Pons (tissue), 1 donor: ENCODE measurements at regions not wholly inside any gene's neighbourhood (a gene's known extent, or its start where the extent isn't known, plus 50 kb on each side); places are given as distances from the start of the nearest gene placed in this dataset.

ENCODE experiments used
- DNase-seq: peaks from one replicate; pipeline ENCODE4 v3.0.0-alpha.2; 2016; ENCODE audit warnings: low spot score

DNA sequence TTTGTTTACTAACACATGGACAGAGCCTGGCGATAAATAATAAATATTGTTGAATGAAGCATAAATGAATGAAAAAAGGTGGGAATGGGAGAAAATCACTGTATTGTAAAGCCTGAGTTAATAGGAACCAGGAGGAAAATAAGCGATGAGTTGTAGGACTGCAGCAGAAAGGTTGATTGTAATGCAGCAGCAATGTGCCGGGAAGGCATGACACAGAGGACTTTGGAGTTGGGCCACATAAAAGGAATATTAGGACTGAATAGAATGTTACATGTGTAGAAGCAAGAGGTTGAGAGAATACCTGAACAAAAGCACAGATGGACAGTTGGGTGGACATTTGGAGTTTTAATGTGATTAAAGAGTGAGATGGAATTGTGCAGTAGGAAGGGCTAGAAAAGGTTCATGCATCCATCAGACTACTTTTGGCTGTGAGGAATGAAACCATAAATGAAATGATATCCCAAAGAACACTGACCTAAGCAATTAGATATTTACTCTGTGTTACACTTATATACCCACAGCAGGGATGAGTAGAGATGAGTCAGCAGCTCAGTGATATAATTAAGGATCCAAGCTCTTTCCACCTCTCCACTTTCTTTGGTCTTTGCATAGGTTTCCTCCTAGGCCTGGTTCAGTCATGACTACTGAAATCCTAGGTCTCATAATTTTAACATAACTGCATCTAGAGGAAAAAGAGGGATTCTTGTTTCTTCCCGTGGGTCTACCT is 55.4 kb downstream of the CCER1 start:
- DNase-seq, result no peak

DNA sequence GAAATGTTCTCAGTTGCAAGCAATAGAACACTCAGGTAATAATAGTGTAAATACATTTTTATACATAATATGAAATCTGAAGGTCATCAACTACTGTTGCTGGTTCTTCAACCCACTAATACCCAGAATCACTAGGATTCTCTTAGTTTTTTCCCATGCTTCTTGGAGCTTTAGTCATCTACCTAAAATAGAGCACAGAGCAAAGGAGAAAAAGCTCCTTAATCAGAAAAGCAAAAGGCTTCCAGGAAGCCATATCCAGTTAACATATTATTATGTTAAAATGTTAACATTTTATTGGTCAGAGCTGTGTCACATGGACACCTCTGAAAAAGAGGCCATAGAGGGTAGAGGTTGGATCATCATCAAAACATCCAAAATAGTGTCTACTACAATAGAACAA is 57.0 kb downstream of the CCER1 start:
- no peak for DNase-seq

DNA sequence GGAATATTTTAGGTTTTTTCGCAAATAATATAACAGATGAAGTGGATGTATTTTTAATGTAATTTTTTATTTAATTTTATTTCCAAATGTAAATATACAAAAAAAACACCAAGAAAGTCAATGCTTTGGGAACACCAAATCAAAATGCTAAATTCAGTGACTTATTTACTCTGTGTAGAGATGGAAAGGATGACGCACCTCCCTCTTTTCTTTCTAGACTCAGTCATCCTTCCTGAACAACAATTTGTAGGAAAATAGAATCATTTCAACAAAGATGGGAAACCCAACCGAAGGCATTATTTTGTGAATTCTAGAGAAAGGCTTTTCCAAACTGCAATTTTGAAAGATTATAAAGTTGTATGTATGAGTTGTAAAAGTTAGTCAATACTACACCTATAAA is 57.7 kb downstream of the CCER1 start:
- no peak for DNase-seq

DNA sequence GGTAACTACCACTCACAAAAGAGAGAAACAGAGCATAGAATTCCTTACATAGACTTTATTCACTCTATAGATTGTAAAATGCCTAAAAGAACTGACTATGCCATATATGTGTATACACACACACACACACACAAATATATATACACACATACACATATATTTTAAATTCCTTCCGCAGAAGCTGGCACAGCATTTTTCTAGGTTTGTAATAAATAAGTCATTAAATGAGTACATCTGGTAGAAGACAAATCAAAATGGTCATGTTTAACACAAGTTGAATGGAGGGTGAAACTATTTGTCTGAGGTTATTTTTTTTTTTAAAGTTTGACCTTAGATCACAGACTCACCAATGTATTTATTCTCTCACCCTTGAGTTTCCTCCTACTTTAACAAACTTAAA is 58.2 kb downstream of the CCER1 start:
- no peak for DNase-seq

DNA sequence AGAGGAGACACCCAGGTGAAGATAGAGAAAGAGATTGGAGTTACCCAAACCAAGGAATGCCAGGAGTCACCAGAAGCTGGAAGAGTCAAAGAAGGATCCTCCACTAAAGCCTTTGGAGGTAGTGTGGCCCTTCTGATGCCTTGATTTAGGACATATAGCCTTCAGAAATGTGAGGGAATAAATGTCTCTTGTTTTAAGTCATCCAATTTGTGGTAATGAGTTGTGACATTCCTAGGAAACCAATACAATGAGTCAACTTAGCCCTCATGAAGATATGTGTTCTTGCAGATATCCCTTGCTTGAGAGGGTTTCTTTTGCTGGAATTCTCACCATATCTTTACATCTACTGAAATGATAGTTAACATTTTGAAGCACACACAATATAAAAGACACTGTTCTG is 58.8 kb downstream of the CCER1 start:
- DNase-seq, result no peak

DNA sequence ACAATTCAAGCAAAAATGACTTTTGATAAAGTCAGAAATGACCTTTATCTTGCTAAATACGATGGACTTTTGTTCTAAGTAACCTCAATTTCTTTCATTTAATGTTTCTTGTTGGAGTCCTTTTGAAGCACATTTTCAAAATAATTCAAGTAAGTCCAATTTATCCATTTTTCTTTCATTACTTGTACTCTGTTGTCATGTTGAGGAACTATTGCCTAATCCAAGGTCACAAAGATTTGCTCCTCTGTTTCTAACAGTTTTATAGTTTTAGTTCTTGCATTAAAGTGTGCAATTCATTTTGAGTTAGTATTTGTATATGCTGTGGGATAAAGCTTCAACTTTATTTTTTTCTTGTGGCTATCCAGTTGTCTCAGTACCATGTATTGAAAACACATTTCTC is 66.7 kb downstream of the CCER1 start:
- no peak for DNase-seq

DNA sequence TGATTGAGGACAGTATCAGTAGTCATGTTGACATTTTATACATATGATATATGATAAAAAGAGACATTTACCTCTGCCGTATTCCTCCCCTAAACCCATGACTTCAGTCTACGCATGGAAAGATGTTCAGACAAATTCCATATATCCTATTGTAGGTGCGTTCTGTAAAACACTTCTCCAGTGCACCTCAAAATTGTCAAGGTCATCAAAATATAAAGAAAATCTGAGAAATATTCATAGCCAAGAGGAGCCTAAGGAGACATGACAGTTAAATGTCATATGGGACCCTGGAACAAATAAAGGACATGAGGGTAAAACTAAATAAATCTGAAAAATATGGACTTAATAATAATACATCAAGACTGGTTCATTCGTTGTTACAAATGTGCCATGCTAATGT is 71.5 kb downstream of the CCER1 start:
- DNase-seq, result no peak

DNA sequence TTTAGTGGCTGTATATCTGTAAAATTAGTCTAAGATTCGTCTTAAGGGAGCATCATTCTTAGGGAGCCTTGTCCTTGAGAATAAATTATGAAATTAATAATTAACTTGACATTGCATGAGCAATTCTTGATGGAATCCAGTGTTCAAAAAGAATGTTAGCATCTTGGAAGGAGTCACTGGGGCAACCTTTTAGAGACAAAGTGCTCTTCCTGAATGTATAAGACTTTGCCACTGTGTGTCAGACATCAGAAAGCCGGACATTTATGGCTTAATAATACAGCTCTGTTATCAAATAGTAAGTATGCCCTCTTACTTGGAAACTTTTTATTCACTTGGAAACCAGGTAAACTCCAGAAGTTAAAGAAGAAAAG is 83.3 kb downstream of the CCER1 start:
- DNase-seq, result no peak

DNA sequence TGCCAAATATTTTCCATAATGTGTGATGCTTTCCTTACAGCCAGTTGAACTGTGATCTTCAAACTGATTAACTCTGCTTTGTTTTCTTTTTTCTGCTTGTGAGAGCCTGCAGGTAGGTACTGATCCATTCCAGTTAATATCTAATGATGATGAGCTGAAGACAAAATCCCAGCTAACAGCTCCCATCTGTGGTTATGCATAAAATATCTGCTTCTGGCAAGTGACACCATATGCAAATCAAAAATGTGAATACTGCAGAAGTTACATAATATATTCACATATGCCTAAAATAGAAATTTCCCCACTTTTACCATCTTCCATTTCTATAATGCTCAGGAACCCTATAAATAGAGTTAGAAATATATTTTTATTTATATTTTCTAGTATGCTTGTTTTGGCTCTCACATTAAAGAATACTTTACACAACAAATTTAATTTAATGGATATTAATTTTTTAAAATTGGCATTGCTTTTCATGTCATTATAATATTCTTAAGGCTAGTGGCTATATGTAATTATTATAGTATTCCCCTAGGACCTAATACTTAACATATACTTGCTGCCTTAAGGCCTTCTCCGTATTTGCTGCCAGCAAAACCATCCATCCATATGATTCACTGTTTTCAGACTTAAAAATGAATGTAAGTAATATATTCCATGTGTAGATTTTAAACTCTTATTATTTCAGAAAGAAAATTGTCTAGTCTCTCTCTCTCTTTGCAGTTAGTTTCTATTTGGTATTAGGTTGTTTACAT is 83.8 kb downstream of the CCER1 start:
- no peak for DNase-seq

DNA sequence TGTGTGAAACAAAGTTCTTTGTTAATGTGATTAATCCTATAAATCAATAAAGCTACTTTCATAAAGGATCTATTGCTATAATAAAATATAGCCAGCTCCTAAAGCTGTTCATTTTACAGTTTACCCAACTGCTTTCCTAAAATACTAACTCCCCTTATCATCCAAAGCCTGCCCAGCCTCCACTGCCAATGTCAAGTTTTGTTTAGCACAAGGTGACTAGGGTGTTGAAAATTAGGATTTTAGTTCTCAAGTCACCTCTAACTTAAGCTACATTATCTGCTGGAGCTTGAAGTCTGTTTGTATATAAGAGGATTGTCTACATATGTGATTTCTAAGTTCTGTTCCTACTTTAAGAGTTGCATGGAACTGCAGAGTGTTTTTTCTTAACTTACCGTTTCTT is 86.3 kb downstream of the CCER1 start:
- no peak for DNase-seq

DNA sequence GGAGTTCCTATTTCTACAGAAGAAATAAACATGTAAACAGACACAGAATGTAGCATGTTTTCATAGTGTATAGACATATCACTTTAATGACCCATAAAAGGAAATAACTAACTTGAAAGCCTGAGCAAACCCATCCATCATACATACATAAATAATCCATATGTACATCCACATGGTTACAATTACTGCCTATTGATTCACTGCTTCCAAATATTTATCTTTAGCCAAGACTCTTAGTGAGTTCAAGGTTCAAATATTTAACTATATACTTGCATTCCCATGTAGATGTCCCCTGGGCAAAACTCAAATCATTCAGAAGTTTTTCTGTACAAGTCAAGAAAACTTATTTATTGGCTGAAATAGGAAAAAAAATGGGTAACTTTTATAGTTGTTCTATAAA is 95.4 kb downstream of the CCER1 start:
- no peak for DNase-seq

DNA sequence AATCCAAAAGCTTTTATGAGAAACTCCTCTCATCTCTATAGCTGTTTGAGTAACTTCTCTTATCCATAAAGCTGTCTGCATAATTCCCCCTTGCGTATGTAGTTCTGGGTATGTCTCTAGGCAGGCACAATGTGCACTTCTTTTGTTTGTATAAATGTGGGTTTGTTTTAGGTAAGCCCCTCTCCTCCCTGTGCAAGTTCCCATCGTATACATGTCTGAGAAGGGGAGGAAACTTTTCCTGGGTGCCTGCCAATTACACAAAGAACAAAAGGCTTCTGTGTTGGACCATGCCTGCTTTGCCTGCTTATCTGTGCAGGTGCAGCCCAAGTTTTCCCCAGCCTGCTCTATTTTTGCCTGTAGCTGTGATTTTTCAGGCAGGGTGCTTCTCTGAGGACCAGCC is 96.7 kb downstream of the CCER1 start:
- DNase-seq, result peak; percentile 26

DNA sequence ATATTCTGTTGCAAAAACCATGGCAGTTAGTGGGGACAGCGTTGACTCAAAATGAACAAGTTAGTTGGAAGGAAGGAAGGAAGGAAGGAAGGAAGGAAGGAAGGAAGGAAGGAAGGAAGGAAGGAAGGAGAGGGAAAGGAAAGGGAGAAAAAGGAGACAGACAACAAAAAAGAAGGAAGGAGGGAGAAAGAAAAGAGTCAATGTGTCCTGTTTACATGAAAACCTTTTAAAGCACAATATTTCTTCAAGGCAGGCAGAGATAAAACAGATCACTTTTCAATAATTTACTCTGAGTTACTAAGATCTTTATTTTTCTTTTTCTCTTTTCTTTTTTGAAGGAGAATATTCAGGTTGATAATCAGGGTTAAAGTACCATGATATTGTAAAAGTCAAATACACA is 99.4 kb downstream of the CCER1 start:
- DNase-seq, result no peak

DNA sequence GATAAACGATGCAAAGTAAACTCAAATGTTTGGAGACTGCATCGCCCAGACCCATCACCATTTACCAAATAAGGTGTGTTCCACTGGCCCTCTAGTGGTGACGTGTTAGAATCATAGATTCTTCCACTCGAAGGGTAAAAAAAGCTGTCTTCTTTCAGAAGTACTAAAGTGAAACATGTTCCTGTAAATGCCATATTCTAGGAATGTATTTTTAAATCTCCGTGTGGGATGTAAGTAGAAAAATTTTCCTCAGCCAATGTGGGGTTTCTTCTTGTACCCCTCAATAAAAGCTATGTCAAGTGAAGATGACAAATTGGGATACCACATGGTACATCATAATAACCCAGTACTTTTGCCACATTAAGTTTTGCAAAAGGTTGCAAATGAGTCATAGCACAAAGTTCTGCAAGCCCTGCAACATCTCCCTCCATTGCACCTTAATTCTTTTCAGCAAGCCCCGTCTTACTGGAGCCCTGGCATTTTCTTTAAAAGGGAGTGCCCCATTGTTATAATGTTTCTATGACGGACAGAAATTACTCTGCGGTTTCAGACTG is 100.8 kb downstream of the CCER1 start:
- DNase-seq, result peak; percentile 65

DNA sequence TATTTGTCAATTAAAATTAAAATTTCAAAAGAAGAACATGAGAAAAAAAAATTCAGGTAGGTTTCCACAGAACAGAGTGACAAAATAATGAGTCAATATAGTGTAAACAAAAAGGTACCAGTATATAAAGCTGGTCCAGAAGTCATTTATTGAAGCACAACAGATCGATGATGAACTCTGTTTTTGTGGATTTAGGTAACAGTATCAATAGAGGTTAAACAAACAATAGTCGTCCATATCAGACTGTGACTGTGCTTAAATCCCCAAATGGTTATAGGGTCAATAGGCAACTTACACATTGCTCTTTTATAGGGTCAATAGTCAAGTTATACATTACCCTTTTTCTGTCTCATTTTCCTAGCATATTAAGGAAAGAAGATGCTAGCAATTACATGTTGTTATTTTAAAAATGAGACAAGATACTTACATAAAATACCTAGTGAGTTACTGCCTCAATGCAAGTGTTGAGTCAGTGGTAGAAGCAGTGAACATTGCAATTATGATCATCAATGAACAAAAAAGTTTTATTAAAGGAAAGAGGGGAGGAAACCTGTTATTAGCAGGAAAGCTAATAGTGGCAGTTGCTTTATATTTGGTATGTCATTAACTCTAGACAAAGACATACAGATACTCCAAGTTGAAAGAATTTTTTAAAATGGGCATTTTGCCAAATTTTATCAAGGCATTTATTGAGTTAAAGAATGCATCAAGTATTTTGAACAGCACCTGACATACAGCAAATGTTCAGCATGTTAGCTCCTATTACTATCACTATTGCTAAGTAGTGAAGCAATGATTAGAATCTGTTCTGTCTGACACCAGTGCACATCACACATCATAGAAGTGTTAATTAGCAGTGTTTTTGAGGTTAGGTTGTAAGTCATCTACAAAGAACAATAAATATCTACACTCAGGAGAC is 102.9 kb downstream of the CCER1 start:
- DNase-seq, result no peak

DNA sequence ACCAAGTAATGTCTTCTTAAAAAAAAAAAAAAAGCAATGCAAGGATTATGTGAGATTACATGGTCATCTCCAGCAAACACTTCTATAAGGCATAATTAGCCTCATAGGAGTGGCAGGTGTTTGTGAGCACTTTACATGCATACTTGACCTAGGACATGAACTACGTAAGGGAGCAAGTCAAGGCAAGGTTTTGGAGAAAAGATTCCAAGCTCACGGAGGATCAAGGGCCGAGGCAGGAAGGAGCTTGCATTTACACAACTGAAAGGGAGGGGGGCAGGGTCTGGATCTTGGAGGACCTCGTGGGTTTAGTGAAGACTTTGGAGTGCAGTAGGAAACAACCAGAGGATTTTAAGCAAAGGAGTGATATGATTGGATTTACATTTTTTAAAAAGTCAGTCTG is 112.5 kb downstream of the CCER1 start:
- DNase-seq, result no peak

DNA sequence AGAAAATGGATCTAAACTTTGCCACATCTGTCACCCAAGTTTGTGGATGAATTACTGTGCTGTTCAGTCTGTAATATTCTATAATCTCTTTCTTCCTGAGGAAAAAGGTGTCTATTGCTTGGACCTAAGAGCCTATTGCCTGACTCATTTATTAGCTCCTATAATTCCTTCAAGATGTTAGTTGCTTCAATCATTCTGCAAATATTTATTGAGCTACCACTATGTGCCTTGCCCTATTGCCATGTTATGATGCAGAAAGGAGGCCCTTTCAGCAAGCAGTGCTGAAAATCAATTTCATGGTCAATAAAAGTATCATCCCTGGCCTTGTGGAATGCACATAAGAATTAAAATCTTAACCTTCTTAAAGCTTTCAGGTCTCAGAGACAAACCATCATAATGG is 113.6 kb downstream of the CCER1 start:
- no peak for DNase-seq

DNA sequence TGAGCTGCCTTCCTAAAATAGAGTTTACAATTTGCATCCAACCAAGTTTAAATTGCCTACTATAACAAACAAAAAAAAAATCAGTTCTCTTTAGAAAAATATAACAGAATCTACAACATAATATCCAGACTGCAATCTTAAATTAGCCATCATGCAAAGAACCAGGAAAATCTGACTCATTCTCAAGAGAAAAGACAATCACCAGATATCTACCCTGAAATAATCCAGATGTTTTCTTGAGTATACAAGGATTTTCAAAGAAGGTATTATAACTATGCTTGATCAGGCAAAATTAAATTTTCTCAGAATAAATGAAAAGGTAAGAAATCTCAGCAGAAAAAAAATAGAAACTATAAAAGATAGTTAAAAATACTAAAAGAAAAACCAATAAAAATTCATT is 115.6 kb downstream of the CCER1 start:
- DNase-seq, result no peak

DNA sequence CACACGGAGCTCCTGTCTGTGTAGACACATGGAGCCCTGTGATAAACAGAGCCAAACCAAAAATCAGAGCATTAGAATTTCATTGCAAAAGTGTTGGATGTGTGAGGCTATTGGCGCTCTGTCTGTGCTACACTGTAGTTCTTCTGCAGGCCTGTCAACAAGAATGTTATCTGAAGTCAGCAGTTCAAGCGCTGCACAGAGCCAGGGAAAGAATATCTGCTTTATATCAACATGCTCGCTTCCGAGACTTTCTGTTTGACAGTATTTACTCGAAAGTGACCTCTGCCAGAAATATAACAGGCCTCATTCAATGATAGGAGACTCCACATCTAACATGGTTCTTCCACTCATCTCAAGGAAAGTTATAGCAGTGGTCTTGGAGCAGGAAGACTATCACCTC is 118.3 kb downstream of the CCER1 start:
- no peak for DNase-seq

DNA sequence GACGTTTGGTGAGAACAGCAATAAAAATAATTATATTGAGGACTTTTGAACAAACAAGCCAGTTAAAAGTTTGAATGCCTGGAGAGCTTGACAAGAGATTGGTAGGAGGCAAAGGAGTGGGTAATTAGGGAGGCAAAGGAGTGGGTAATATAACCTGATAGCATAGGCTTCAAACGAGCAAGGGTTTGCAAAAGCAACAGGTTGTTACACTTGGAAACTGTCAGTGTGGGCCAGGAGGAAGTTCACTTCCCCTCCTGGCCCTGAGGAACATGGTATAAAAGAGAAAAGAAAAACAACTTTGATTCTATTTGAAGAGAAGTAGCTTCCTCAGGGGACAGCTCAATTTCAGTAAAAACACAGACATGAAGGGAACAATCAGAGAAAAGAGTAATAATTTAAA is 121.7 kb downstream of the CCER1 start:
- DNase-seq, result no peak

DNA sequence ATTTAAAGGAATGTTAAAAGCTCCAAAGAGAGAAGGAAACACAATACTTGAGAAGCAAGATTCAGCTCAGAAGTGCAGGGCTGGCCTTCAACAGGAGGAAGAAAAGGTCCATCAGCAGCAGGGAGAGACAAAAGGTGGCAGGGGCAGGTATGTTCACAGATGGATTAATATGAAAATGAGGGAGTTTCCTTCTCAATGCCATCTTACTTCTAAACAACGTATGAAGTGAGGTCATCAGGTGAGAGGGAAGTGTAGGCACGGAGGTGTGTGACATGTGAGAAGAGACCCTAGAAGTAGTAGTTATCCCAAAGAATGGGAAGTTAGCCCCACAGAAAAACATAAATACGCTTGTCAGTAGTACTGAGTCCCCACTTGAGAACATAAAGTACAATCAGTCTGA is 122.5 kb downstream of the CCER1 start:
- DNase-seq, result no peak

DNA sequence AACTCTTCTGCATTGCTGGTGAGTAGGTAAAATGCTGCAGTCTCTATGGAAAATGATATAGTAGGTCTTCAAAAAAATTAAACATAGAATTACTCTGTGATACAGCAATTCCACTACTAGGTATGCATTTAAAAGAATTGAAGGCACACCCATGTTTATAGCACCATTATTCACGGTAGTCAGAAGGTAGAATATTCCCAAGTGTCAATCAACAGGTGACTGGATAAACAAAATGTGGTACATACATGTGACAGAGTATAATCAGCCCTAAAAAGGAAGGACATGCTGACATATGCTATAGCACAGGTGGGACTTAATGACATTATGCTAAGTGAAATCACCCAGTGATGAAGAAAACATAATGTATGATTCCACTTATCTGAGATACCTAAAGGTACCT is 123.3 kb downstream of the CCER1 start:
- DNase-seq, result no peak

DNA sequence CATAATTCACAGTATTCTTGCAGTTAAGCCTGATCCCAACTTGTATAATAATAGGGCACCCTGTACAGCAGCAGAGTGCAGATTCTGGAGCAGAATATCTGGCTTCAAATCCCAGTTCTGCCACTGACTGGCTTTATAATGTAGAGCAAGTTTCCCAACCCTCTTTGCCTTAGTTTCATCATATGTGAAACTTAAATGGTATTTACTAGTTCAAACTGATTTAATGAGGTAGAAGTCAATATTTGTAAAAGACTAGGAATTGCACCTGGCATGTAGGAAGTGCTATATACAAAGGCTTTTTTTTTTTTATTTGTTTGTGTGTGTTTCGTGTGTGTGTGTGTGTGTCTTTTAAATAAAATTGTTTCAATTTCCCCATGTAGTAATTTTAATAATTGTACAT is 125.9 kb downstream of the CCER1 start:
- no peak for DNase-seq
